ENCODE measurements at regions not wholly inside any gene's neighbourhood (a gene's known extent, or its start where the extent isn't known, plus 50 kb on each side); places are given as distances from the start of the nearest gene placed in this dataset.
"Not testable (repeated sequence)": the region's sequence is repeated elsewhere in the genome, so short reads cannot be mapped to it uniquely, and the experiment has no call there.

GRCh38 chr4:166153548-166153947, 280.5 kb downstream of the TLL1 start:
- DNase-seq = no peak

- no peak for DNase-seq
These were observed 289.3 kb downstream of the TLL1 start for GRCh38 chr4:166162327-166162726.

GRCh38 chr4:166165829-166166420, 292.9 kb downstream of the TLL1 start:
- DNase-seq = peak; percentile 73

GRCh38 chr4:166169111-166169510, 296.1 kb downstream of the TLL1 start:
- DNase-seq = no peak

- DNase-seq = no peak
These were observed 299.6 kb downstream of the TLL1 start for GRCh38 chr4:166172619-166173018.

GRCh38 chr4:166174717-166175490, 301.9 kb downstream of the TLL1 start:
- no peak for DNase-seq

- no peak for DNase-seq
These were observed 309.1 kb downstream of the TLL1 start for GRCh38 chr4:166182145-166182544.

GRCh38 chr4:166195101-166195500, 322.1 kb downstream of the TLL1 start:
- no peak for DNase-seq

- no peak for DNase-seq
These were observed 324.1 kb downstream of the TLL1 start for GRCh38 chr4:166197166-166197565.

- no peak for DNase-seq
These were observed 325.0 kb downstream of the TLL1 start for GRCh38 chr4:166198041-166198440.

GRCh38 chr4:166198516-166199310, 325.7 kb downstream of the TLL1 start:
- no peak for DNase-seq

- DNase-seq = no peak
These were observed 330.0 kb downstream of the TLL1 start for GRCh38 chr4:166202991-166203390.

- DNase-seq = not testable (repeated sequence)
These were observed 339.3 kb downstream of the TLL1 start for GRCh38 chr4:166212326-166212725.

GRCh38 chr4:166222271-166222670, 349.2 kb downstream of the TLL1 start:
- no peak for DNase-seq

- no peak for DNase-seq
These were observed 355.1 kb downstream of the TLL1 start for GRCh38 chr4:166228112-166228511.

GRCh38 chr4:166229799-166230198, 356.8 kb downstream of the TLL1 start:
- no peak for DNase-seq

GRCh38 chr4:166230841-166231240, 357.8 kb downstream of the TLL1 start:
- DNase-seq = no peak

- no peak for DNase-seq
These were observed 366.3 kb downstream of the TLL1 start for GRCh38 chr4:166239354-166239753.

GRCh38 chr4:166252487-166253402, 379.7 kb downstream of the TLL1 start:
- DNase-seq = no peak

GRCh38 chr4:166257276-166257675, 384.2 kb downstream of the TLL1 start:
- DNase-seq = no peak

- no peak for DNase-seq
These were observed 384.9 kb downstream of the TLL1 start for GRCh38 chr4:166257891-166258290.

- no peak for DNase-seq
These were observed 386.0 kb downstream of the TLL1 start for GRCh38 chr4:166259081-166259480.
